HEK293T (cell line): ENCODE measurements at regions not wholly inside any gene's neighbourhood (a gene's known extent, or its start where the extent isn't known, plus 50 kb on each side); places are given as distances from the start of the nearest gene placed in this dataset.

Experiments
- ARNT ChIP-seq: fragments of 450-650 bp; IDR thresholded peaks from 2 replicates; pipeline ENCODE4 v1.6.1; 2017; ENCODE audit warnings: mild to moderate bottlenecking
- BHLHE40 ChIP-seq: fragments of 450-650 bp; IDR thresholded peaks from 2 replicates; pipeline ENCODE4 v1.6.1; 2016; ENCODE audit warnings: mild to moderate bottlenecking, moderate library complexity, borderline replicate concordance
- ELF4 ChIP-seq: fragments of 450-650 bp; IDR thresholded peaks from 2 replicates; pipeline ENCODE4 v1.6.1; 2017; ENCODE audit warnings: antibody characterized with exemption
- FOXA1 ChIP-seq: fragments of 450-650 bp; IDR thresholded peaks from 2 replicates; pipeline ENCODE4 v1.6.1; 2016; ENCODE audit warnings: mild to moderate bottlenecking
- FOXK2 ChIP-seq: fragments of 450-650 bp; IDR thresholded peaks from 2 replicates; pipeline ENCODE4 v1.6.1; 2016; ENCODE audit warnings: mild to moderate bottlenecking
- FOXM1 ChIP-seq: fragments of 450-650 bp; IDR thresholded peaks from 2 replicates; pipeline ENCODE4 v1.6.1; 2017; ENCODE audit warnings: mild to moderate bottlenecking, borderline replicate concordance
- NFRKB ChIP-seq: fragments of 450-650 bp; IDR thresholded peaks from 2 replicates; pipeline ENCODE4 v1.6.1; 2016; ENCODE audit warnings: mild to moderate bottlenecking, moderate library complexity
- PKNOX1 ChIP-seq: fragments of 450-650 bp; IDR thresholded peaks from 2 replicates; pipeline ENCODE4 v1.6.1; 2016
- SP1 ChIP-seq: fragments of 450-650 bp; IDR thresholded peaks from 2 replicates; pipeline ENCODE4 v1.6.1; 2017
- SUZ12 ChIP-seq: fragments of 450-650 bp; IDR thresholded peaks from 2 replicates; pipeline ENCODE4 v1.6.1; 2016; ENCODE audit warnings: mild to moderate bottlenecking
- ZNF384 ChIP-seq: fragments of 450-650 bp; IDR thresholded peaks from 2 replicates; pipeline ENCODE4 v1.6.1; 2016

DNA sequence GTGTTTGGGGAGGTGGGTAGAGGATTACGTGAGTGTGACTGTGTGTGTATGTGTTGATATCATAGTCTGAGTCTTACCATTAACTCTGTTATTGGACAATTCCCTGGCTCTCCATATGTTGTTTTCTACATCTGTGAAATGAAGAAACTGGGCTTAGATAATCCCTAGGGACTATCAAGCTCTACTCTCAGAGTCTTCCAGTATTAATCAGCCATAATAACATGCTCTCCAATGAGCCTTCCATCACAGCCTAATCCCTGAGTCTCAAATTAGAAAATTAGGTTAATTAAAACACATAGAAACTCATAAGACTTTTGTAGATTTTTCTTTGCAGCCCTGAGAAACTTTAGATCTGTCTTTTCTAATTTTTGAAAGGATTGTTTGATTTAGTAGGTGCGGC, 404.2 kb upstream of the RARB start:
- TF ChIP-seq SP1, result no peak
- TF ChIP-seq FOXA1, result no peak
- TF ChIP-seq NFRKB, result no peak
- no peak for TF ChIP-seq FOXM1
- no peak for TF ChIP-seq PKNOX1
- no peak for TF ChIP-seq ELF4
- no peak for TF ChIP-seq FOXK2
- no peak for TF ChIP-seq BHLHE40
- no peak for TF ChIP-seq SUZ12
- no peak for TF ChIP-seq ZNF384
- no peak for TF ChIP-seq ARNT
